Renal pelvis (tissue), 1 donor: ENCODE measurements at regions not wholly inside any gene's neighbourhood (a gene's known extent, or its start where the extent isn't known, plus 50 kb on each side); places are given as distances from the start of the nearest gene placed in this dataset.

Source experiments
- DNase-seq: peaks from one replicate; pipeline ENCODE4 v3.0.0-alpha.2; 2013

DNA sequence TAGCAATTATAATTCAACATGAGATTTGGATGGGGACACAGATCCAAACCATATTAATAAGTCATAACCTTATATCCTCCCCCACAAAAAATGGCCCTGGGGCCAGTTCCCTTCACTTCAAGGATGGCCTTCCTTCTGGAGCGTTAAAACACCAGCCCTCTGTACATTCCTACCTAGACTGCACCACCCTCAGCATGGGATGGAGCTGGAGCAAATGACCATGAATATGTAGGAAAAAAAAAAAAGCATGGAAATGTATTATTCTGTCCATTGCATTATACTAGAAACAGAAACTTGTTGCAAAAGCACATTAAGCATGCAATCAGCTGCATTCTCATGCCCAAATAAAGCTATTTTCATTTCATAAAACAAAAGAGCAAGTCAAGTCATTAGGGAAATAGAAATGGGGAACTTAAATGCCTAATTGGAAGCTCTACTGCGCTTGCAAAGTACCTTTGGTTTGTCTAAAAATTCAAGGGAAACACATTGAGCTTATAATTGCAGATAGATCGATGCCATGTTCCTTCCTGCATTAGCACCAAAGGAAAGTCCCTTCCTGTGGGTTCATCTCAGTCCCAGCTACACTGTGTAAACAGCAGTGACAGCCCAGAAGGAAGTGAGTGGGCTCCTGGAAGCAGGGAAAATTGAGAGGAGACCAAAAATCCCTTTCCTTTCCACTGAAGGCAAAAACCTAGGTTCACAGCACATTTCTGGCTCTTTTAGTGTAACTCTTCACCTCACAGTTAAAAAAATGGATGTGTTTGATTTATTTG, 252.0 kb upstream of the KLHL29 start:
- no peak for DNase-seq

DNA sequence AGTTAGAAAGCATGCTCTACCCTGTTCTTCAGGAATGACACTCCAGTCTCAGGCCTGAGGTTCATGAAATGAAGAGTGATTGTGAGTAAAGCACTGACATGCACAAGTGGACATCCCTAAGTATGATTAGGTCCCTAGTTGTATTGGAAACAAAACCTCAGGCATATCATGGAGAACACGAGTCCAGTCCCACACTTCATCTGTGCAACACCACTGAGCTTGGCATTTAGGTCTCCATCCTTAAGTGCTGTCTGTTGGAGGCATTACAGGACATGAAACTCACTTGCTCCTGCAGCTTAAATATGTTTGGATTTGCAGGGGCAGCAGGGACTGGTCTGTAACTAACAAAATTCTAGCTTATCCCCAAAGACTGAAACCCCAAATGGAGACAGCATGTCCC, 250.3 kb upstream of the KLHL29 start:
- no peak for DNase-seq

DNA sequence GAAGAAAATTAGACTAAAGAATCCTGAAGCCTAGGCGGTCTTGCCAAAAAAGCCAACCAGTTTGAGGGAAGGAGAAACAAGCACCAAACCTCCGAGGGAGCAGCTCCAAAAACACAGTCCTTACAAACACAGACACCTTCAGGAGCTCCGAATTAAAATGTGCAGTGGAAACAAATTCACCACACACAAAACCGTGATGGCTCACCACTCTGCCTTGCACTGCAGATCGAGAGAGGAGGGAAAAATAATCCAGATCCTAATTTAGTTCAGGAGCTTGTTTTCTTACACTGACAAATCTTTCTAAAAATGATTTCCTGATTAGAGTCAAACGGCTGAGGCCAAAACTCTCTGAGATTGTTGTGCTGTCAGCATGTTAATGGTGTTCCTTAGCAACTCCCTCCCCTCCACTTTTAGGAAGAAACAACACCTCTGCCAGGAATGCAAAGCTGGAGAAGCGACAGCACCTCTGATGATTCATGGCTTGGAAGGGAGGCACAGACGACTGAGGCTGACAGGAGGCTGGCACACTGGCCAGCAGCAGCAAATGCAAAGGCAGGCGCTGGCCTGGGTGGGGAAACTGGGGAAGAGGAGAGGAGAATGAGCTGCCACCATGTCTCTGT, 249.4 kb upstream of the KLHL29 start:
- no peak for DNase-seq

DNA sequence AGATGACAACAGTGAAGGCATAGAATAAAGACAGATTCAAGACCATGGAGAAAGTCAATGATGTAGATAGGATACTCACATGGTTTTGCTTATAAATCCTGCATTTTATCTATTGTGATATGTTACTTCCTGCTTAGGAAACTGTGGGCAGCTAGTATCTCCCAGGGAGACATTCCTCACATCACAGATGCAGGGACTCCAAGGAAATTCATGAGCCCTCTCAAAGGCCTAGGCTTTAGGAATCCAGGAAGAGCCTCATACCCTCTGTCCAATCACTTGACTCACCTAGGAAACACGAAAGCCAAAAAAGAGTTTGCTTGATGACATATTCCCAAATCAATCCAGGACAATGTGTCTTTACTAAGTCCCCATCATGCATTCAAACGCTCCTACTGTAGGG, 247.8 kb upstream of the KLHL29 start:
- DNase-seq: no peak

DNA sequence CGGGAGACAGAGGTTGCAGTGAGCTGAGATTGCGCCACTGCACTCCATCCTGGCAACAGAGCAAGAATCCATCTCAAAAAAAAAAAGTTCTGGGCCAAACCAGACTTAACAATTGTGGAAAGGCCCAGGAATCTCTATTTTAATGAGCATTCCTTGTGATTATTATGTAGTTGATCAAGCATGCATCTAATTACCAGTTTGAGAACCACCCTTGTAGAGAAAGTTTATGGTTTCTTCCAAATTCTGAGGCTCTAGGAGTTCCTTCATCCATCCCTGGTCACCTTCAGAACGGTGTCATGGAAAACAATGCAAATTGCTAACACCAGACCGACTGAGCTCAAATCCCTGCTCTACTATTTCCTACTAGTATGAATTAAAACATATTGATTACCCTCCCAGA, 246.3 kb upstream of the KLHL29 start:
- no peak for DNase-seq

DNA sequence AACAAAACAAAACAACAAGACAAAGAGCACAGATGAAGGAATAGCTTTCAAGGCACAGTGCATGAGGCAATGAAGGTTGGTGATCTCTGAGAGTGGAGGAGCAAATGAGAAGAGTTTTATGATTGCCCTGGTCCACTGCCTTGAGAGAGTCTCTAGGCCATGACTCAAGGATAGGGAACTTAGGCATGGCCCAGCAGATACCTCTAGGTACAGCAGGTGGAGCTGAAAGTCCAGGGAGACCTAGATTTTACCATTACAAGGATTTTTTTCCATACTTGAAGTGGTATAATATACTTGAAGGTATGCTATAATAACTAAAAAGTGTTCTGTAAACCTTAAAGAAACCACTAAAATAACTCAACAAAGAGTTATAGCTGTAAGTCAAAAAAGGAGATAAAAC, 239.5 kb upstream of the KLHL29 start:
- no peak for DNase-seq

DNA sequence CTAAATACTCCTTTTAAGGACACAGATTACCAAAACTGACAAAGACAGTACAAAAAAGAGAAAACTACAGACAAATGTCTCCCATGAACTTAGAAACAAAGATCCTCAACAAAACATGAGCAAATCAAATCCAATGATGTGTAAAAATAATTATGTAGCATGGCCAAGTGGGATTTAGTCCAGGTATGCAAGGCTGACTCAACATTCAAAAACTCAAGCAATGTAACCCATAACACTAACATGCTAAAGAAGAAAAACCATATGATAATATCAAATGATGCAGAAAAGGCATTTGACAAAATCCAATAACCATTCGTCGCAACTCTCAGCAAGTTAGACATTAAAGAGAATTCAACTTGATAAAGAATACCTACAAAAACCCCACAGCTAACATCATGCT, 239.0 kb upstream of the KLHL29 start:
- no peak for DNase-seq

DNA sequence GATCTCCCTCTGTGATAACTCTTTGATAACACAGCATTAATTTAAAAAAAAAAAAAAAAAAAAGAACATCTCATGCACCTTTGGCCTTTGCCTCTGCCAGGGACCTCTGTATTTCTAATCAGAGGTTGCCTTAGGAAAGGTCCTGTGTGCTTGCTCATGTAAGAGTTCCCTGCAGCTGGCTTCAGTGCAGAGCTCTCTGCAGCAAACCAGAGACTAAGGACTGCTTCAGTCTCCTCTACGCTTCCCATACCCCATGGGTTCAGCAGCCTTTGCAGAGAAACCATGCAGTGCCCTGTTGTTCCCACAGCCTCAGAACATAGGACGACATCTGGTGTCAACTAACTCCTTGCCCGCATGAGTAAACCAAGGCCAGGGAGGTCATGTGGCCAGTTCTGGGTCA, 236.6 kb upstream of the KLHL29 start:
- no peak for DNase-seq

DNA sequence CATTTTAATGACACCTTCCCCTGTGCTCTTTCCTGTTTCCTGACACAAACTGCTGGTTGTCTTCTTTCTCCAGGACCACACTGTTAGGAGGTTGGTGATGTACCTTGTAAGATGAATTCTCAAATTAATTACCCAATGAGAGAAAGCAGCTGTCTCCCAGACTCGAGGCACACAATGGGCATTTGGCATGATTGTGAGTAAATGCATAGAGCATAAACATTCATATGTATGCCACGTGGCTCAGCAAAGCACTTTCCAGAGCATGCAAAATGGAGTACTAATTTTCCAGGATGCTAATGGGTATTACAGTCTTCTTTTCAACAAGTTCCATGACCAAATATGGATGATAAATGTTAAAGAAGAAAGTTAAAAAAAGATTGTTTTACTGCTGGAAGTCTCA, 235.2 kb upstream of the KLHL29 start:
- no peak for DNase-seq

DNA sequence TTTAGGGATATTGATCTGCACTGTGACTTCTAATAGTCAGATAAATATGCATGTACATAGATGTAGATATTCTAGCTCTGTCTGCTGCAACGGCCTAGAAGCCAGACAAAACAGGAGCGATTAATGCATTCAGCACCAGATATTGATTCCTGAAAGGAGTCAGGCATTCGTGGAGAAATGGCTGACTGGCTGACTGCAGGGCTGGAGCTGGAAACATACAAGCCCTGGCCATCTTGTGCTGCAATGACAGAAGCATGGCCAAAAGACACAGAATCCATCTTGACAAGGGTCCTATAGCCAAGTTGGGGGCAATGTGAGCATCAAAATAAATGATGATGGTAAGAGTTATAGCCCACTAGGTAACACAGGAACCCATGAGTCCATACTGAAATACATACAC, 231.5 kb upstream of the KLHL29 start:
- DNase-seq: no peak

DNA sequence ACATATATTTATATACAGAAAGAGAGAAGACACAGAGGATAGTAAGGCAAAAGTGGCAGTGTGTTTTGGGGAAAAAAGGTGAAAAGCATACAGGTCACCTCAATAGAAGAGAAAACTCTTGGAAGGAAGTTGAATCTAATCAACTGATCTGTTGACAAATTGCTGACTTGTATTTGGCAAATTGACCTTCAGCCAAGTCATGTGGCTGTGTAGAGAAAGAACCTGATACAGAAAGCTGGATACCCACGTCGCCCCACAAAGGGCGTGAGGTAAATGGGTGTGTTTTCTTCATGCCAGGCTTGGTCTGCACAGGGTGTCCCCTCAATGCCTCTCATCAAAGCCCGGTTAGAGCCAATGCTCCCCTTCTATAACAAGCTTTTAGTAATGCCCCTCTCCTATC, 230.0 kb upstream of the KLHL29 start:
- no peak for DNase-seq

DNA sequence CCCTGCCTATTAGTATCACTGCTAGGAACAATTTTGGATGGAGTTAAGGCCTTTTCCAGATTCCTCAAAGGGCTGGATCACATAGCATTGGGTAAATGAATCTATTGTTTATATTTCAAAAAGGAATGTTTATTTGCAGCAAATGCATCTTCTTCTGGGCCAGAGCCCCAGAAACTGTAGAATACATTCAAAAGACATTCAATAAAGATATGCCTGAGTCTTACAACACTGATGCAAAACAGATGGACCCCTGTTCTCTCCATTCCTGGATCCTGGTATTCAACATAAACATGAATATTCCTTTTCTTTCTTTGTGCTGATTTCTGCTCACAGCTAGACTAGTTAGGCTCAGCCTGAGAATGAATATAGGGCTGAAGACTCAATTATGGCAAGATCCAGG, 227.2 kb upstream of the KLHL29 start:
- no peak for DNase-seq

DNA sequence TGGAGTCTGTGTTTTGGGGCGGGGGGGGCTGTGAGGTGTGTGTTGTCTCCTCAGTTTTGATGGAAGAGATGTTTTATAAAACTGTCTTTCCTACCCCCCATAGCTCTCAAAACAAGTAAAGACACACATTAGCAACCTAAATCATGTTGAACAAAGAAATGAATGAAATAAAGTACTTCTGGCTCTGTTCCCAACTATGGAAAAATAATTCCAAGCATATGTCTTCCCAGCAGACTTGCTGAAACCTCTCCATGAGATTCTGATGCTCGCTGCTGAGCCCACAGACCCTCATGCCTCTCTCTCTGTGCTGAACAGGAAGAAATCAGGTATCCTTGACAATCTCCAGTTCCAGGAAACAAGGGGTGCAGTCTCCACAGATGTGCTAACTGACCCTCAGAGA, 226.7 kb upstream of the KLHL29 start:
- DNase-seq: no peak

DNA sequence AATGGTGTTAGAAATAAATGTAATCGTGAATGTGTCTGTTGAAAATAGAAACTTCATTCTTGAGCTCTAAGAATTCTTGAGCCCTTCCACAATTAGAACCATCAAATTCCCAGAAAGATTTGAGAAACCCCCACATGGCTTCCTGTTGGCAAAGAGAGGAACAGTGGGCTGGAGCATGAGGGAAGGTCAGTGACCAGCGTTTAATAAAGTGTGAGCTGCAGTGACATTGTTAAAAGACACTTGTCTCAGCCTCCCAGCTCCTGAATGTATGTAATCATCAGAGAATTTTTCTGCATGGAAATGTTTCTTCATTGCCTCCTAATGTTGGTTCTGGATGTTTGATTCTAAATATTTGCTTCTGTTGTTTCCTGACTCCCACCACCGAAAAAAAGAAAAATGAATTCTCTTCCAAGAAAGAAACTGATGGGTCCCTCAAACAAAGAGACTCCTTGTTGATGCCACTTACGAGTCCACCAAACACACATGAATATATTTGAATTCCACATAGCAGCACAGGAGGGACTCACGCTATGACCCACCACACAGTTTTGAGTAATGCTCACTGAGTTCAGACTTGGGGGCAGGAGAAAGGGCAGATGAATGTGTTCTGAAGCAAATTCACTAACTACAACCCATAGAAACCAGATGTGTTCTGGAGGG, 225.1 kb upstream of the KLHL29 start:
- DNase-seq: no peak

DNA sequence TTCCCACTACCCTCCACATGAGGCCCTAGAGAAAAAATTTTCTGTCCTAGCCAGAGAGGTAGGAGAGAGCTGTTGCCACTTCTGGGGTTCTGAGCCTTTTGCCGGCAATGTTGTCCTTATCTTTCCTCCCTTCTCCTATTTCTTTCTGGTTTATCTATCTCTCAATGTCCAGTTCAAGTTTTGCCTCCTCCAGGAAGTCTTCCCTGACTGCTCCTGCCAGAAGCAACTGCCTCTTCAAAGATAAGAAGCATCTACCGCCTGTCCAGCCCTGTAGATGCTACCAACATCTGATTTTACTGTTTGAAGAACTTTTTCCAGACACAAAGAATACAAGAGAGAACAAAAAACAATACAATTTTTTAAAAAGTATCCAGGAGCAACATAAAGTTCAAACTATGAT, 220.8 kb upstream of the KLHL29 start:
- DNase-seq: no peak

DNA sequence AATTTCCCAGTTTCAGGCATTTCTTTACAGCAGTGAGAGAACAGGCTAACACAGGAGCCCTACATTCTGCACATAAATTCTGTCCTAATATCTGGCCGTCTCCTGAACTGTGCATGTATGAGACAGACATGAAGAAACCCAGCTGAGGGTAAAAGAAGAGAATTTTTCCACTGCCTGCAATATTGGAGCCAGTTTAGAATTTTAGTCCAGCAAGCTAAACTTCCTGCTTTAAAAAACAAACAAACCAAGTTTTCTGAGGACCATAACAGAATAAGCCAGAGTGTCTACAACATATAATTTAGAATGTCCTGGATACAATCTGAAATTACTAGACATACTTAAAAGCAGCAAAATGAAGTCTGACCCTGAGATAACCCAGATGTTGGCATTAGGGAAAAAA, 215.1 kb upstream of the KLHL29 start:
- peak; percentile 49 for DNase-seq

DNA sequence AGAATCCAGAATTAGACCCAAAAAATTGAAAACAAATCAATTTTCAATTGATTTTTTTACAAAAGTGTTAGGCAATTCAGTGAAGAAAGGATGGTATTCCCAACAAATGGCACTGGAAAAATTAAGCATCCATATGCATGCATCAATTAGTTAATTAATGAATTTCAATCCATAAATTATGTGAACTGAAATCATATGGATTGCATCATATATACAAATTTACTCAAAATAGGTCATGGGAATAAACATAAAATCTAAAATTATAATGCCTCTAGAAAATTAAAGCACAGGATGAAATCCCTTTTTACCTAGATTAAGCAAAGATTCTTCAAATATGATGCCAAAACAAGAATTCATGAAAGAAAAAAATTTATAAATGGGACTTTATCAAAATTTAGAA, 213.9 kb upstream of the KLHL29 start:
- DNase-seq: no peak

DNA sequence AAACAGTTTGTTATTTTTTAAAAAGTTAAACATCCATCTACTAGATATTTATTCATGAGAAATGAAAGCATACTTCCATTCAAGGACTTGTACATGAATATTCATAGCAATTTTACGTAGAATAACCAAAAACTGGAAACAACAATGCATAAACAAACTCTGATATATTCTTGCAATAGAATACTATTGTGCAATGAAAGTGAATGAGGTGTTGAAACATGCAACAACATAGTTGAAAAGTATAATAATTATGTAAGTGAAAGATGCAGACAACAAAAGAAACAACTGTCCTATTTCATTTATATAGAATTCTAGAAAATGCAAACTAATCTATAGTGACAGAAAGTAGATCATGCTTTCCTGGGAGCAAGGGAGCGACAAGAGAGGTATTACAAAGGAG, 206.6 kb upstream of the KLHL29 start:
- DNase-seq: no peak

DNA sequence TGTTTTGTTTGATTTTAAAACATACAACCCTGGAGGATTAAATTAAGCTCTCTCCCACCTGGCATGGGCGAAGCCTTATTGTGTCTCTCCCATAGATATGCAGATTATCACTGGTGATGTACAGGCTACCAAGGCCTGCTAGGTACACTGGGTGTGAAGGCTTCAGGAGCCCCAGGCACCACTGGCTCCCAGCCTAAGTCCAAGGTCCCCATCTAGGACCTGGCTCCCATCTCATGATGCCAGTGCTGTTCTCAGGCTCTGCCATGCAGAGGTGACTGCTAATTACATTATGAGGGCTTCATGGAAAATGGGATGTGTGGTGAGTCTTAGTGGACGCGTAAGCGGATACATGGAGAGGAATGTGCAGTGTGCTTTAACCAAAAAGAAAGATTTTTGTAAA, 201.2 kb upstream of the KLHL29 start:
- no peak for DNase-seq

DNA sequence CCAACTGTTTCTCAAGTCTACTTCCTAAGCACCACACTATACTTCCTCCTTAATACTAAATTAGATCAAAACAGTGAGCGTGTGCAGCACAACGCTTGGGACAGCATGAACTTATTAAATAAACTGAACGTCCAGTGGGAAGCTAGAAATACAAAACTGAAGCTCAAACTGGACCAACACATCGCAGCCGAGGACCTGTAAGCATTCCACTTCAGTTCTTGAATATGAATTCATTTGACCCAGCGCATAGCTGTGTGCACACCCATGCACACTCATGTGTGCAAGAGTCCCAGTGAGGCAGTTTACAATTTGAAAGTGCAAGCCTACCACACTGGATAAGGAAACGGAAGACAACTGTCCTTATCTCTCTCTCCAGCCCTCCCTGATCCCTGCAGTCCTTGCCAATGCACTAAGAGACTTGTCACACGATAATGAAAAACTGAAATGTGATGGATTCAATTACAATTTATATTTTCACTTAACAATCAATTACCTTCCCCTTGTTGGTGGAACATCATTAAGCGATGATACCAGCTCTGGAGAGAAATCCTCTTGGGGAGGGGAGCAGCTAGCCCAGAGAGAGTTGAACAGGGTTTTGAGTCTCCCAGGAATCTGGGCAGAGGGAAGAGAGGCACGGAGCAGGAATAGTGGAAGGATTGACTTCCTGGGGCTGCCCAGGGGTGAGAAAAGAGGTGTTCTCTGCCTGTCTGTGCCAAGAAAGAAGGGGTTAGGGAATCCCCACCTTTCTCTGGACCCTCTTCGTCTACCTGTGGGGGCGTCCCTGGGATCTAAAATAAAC, 186.5 kb upstream of the KLHL29 start:
- DNase-seq: no peak

DNA sequence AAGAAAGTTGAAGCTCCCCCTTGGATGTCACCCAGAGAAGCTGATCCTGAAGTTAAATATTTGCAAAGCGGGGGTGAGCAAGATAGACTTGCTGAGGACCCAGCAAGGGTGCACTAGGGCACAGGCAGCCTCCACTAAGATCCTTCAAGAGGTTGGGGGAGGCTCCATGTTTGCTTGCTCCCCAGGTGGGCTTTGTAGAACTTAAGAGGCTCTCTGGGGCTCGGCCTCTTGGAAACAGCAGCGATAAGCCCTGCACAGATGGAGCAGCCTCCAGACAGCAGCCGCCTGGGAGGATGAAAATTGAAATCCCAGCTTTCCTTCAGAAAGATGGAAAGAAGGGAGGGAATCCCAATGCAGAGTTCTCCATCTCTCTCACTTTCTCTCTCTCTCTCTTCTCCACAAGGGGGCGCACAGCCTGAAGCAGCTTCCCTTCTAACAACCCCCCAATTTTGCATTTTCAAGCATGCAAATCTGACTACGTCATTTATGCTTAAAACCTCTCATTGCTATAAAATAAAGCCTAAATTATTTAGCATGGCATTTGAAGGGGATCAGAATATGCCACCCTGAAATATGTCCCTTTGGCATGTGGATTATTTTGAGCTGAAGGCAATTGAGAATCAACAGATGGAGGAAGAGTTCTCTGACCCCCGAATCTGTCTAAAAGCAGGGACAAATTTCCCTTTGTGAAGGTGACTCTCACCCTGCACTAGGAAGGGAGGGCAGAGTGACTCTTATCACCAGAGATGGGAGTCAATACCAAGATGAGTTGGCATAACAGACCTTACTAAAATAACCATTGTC, 185.7 kb upstream of the KLHL29 start:
- DNase-seq: no peak
